HepG2 (cell line): ENCODE measurements at regions not wholly inside any gene's neighbourhood (a gene's known extent, or its start where the extent isn't known, plus 50 kb on each side); places are given as distances from the start of the nearest gene placed in this dataset.
A peak's percentile ranks its signal among the peaks of the same experiment; 100 is the strongest.

Experiments
- FOXP1 ChIP-seq, 2 experiments: fragments of 450-650 bp in 1 of 2; IDR thresholded peaks; 2 replicates each; pipeline ENCODE4 v1.6.1; 2017 to 2018; ENCODE audit warnings: antibody characterized with exemption in 1 of 2
- GFI1 ChIP-seq: sonication (generic); formaldehyde crosslinking; IDR thresholded peaks from 2 replicates; pipeline ENCODE4 v1.5.0; 2020; ENCODE audit warnings: missing genetic modification reagents, mild to moderate bottlenecking, borderline replicate concordance
- NR2F6 ChIP-seq, 2 experiments: IDR thresholded peaks; 2 replicates each; pipeline ENCODE4 v1.6.1; 2016; ENCODE audit warnings: antibody characterized with exemption in 1 of 2, mild to moderate bottlenecking in 1 of 2
- TF ChIP-seq, protein P1 (sequence below), 2 experiments: fragments of 450-650 bp in 1 of 2; sonication (generic) in 1 of 2; formaldehyde crosslinking in 1 of 2; IDR thresholded peaks; 2 replicates each; pipeline versions ENCODE4 v1.6.1 to v1.8.0; 2016 to 2022; ENCODE audit warnings: antibody characterized with exemption in 1 of 2, mild to moderate bottlenecking in 1 of 2, missing genetic modification reagents in 1 of 2
- TF ChIP-seq, protein P2 (sequence below): IDR thresholded peaks from 2 replicates; pipeline ENCODE4 v1.6.1; 2016; ENCODE audit warnings: control low read depth

DNA sequence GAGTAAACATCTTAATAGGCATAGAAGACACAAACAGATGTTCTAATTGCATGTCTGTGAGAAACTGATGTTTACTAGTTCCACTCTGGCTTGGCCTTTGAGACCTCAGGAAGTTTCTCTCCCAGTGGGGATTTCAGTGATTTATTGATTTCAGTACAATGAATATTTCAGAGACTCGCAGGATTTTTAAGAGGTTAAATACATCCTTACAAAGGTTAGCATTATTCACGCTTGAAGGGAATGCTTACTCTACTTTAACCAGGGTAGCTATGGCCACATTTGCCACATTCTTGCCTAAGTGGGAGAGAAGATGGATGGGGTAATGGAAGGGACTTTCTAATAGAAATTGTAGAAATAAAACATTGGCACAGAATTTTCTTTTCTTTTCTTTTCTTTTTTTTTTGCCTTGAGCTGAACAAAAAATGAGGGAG is 480.1 kb downstream of the SPRY1 start (continued):
- TF ChIP-seq, protein P1, sequence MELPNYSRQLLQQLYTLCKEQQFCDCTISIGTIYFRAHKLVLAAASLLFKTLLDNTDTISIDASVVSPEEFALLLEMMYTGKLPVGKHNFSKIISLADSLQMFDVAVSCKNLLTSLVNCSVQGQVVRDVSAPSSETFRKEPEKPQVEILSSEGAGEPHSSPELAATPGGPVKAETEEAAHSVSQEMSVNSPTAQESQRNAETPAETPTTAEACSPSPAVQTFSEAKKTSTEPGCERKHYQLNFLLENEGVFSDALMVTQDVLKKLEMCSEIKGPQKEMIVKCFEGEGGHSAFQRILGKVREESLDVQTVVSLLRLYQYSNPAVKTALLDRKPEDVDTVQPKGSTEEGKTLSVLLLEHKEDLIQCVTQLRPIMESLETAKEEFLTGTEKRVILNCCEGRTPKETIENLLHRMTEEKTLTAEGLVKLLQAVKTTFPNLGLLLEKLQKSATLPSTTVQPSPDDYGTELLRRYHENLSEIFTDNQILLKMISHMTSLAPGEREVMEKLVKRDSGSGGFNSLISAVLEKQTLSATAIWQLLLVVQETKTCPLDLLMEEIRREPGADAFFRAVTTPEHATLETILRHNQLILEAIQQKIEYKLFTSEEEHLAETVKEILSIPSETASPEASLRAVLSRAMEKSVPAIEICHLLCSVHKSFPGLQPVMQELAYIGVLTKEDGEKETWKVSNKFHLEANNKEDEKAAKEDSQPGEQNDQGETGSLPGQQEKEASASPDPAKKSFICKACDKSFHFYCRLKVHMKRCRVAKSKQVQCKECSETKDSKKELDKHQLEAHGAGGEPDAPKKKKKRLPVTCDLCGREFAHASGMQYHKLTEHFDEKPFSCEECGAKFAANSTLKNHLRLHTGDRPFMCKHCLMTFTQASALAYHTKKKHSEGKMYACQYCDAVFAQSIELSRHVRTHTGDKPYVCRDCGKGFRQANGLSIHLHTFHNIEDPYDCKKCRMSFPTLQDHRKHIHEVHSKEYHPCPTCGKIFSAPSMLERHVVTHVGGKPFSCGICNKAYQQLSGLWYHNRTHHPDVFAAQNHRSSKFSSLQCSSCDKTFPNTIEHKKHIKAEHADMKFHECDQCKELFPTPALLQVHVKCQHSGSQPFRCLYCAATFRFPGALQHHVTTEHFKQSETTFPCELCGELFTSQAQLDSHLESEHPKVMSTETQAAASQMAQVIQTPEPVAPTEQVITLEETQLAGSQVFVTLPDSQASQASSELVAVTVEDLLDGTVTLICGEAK (IDR thresholded peaks at IDR 0.05), result no peak
- TF ChIP-seq, protein P1 (CRISPR knock-in tag; IDR thresholded peaks at IDR 0.05), result no peak
- peak; percentile 50; the same call in 1 of the 2 replicates for TF ChIP-seq GFI1
- TF ChIP-seq NR2F6 (IDR thresholded peaks at IDR 0.05), result peak; percentile 31; the same call in 1 of the 2 replicates
- no peak for TF ChIP-seq NR2F6 (CRISPR knock-in tag; IDR thresholded peaks at IDR 0.05)
- no peak for TF ChIP-seq FOXP1 (IDR thresholded peaks at IDR 0.05)
- peak; percentile 20; the same call in 1 of the 2 replicates for TF ChIP-seq FOXP1 (CRISPR knock-in tag; IDR thresholded peaks at IDR 0.05)
- TF ChIP-seq, protein P2, sequence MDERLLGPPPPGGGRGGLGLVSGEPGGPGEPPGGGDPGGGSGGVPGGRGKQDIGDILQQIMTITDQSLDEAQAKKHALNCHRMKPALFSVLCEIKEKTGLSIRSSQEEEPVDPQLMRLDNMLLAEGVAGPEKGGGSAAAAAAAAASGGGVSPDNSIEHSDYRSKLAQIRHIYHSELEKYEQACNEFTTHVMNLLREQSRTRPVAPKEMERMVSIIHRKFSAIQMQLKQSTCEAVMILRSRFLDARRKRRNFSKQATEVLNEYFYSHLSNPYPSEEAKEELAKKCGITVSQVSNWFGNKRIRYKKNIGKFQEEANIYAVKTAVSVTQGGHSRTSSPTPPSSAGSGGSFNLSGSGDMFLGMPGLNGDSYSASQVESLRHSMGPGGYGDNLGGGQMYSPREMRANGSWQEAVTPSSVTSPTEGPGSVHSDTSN (CRISPR knock-in tag), result no peak
- TF ChIP-seq, all 625 proteins: peak for 6
